Panc1 (cell line): ENCODE measurements at regions not wholly inside any gene's neighbourhood (a gene's known extent, or its start where the extent isn't known, plus 50 kb on each side); places are given as distances from the start of the nearest gene placed in this dataset.

Experiments used
- CTCF ChIP-seq: fragments of 450-650 bp; IDR thresholded peaks from 2 replicates; pipeline ENCODE4 v1.5.1; 2017; ENCODE audit warnings: mild to moderate bottlenecking
- POLR2AphosphoS5 ChIP-seq: IDR thresholded peaks from 2 replicates; pipeline ENCODE4 v1.6.1; 2012; ENCODE audit warnings: mild to moderate bottlenecking, low read depth, low read length, moderate library complexity

GRCh38 chr13:90740099-90740498 is 607.4 kb upstream of the MIR17HG start:
- no peak for TF ChIP-seq CTCF
- TF ChIP-seq POLR2AphosphoS5 = no peak
